ENCODE measurements at regions not wholly inside any gene's neighbourhood (a gene's known extent, or its start where the extent isn't known, plus 50 kb on each side); places are given as distances from the start of the nearest gene placed in this dataset.

- Histone ChIP-seq H3K4me3 (ENCODE audit: low read length) (no peak overlapping the region), H3K4me2 (ENCODE audit: low read length) (no peak overlapping the region), H2AFZ (ENCODE audit: low read depth, low read length) (no peak overlapping the region), H3K9ac (ENCODE audit: low read length) (no peak overlapping the region), H3K36me3 (replicated peaks; ENCODE audit: low read depth, low read length) (no peaks in the 10 kb centered on the region), H3K27ac (ENCODE audit: low read length) (no peak overlapping the region), H4K20me1 (ENCODE audit: insufficient read depth, low read length) (no peaks in the 10 kb centered on the region), H3K4me1 (ENCODE audit: low read length) (peaks cover 4% of the 10 kb centered on the region; the same call in 1 of the 2 replicates), H3K9me3 (ENCODE audit: insufficient read depth, low read length) (no peaks in the 10 kb centered on the region), H3K27me3 (ENCODE audit: low read depth, low read length) (no peaks in the 10 kb centered on the region), H3K79me2 (ENCODE audit: low read length) (no peaks in the 10 kb centered on the region)
- TF ChIP-seq EZH2phosphoT487 (IDR thresholded peaks at IDR 0.05; ENCODE audit: low read depth) (no peak), CTCF (IDR thresholded peaks at IDR 0.05; ENCODE audit: low read depth, low read length) (no peak)
Observed at GRCh38 chr9:31232485-31232884, 1152.0 kb upstream of the ACO1 start.

GRCh38 chr9:31236344-31236743 is 1148.1 kb upstream of the ACO1 start:
- H3K79me2 ChIP-seq (ENCODE audit: low read length): no peaks in the 10 kb centered on the region
- peaks cover 4% of the 10 kb centered on the region; the same call in 1 of the 2 replicates for H3K4me1 ChIP-seq (ENCODE audit: low read length)
- no peaks in the 10 kb centered on the region for H3K27me3 ChIP-seq (ENCODE audit: low read depth, low read length)
- H3K4me3 ChIP-seq (ENCODE audit: low read length): no peak overlapping the region
- no peak overlapping the region for H3K27ac ChIP-seq (ENCODE audit: low read length)
- no peaks in the 10 kb centered on the region for H3K36me3 ChIP-seq (replicated peaks; ENCODE audit: low read depth, low read length)
- TF ChIP-seq CTCF (IDR thresholded peaks at IDR 0.05; ENCODE audit: low read depth, low read length): no peak
- no peak for TF ChIP-seq EZH2phosphoT487 (IDR thresholded peaks at IDR 0.05; ENCODE audit: low read depth)
- H4K20me1 ChIP-seq (ENCODE audit: insufficient read depth, low read length): no peaks in the 10 kb centered on the region
- H3K9ac ChIP-seq (ENCODE audit: low read length): no peak overlapping the region
- H2AFZ ChIP-seq (ENCODE audit: low read depth, low read length): no peak overlapping the region
- H3K4me2 ChIP-seq (ENCODE audit: low read length): no peak overlapping the region
- H3K9me3 ChIP-seq (ENCODE audit: insufficient read depth, low read length): no peaks in the 10 kb centered on the region

GRCh38 chr9:31243386-31243785 is 1141.1 kb upstream of the ACO1 start:
- H3K9ac ChIP-seq (ENCODE audit: low read length): no peak overlapping the region
- no peak for TF ChIP-seq EZH2phosphoT487 (IDR thresholded peaks at IDR 0.05; ENCODE audit: low read depth)
- no peak for TF ChIP-seq CTCF (IDR thresholded peaks at IDR 0.05; ENCODE audit: low read depth, low read length)
- H3K4me2 ChIP-seq (ENCODE audit: low read length): no peak overlapping the region
- H3K9me3 ChIP-seq (ENCODE audit: insufficient read depth, low read length): no peaks in the 10 kb centered on the region
- H4K20me1 ChIP-seq (ENCODE audit: insufficient read depth, low read length): no peaks in the 10 kb centered on the region
- H3K4me1 ChIP-seq (ENCODE audit: low read length): no peaks in the 10 kb centered on the region
- no peak overlapping the region for H3K27ac ChIP-seq (ENCODE audit: low read length)
- H2AFZ ChIP-seq (ENCODE audit: low read depth, low read length): no peak overlapping the region
- H3K36me3 ChIP-seq (replicated peaks; ENCODE audit: low read depth, low read length): no peaks in the 10 kb centered on the region
- no peak overlapping the region for H3K4me3 ChIP-seq (ENCODE audit: low read length)
- H3K27me3 ChIP-seq (ENCODE audit: low read depth, low read length): no peaks in the 10 kb centered on the region
- no peaks in the 10 kb centered on the region for H3K79me2 ChIP-seq (ENCODE audit: low read length)

GRCh38 chr9:31248156-31248555 is 1136.3 kb upstream of the ACO1 start:
- H3K79me2 ChIP-seq (ENCODE audit: low read length): no peaks in the 10 kb centered on the region
- H3K36me3 ChIP-seq (replicated peaks; ENCODE audit: low read depth, low read length): no peaks in the 10 kb centered on the region
- H3K4me2 ChIP-seq (ENCODE audit: low read length): no peak overlapping the region
- H3K27me3 ChIP-seq (ENCODE audit: low read depth, low read length): no peaks in the 10 kb centered on the region
- H3K9me3 ChIP-seq (ENCODE audit: insufficient read depth, low read length): no peaks in the 10 kb centered on the region
- no peak overlapping the region for H3K9ac ChIP-seq (ENCODE audit: low read length)
- H3K4me1 ChIP-seq (ENCODE audit: low read length): no peaks in the 10 kb centered on the region
- H4K20me1 ChIP-seq (ENCODE audit: insufficient read depth, low read length): no peaks in the 10 kb centered on the region
- H3K4me3 ChIP-seq (ENCODE audit: low read length): no peak overlapping the region
- TF ChIP-seq CTCF (IDR thresholded peaks at IDR 0.05; ENCODE audit: low read depth, low read length) (no peak), EZH2phosphoT487 (IDR thresholded peaks at IDR 0.05; ENCODE audit: low read depth) (no peak)
- H2AFZ ChIP-seq (ENCODE audit: low read depth, low read length): no peak overlapping the region
- H3K27ac ChIP-seq (ENCODE audit: low read length): no peak overlapping the region
